ENCODE measurements at regions not wholly inside any gene's neighbourhood (a gene's known extent, or its start where the extent isn't known, plus 50 kb on each side); places are given as distances from the start of the nearest gene placed in this dataset.

DNA sequence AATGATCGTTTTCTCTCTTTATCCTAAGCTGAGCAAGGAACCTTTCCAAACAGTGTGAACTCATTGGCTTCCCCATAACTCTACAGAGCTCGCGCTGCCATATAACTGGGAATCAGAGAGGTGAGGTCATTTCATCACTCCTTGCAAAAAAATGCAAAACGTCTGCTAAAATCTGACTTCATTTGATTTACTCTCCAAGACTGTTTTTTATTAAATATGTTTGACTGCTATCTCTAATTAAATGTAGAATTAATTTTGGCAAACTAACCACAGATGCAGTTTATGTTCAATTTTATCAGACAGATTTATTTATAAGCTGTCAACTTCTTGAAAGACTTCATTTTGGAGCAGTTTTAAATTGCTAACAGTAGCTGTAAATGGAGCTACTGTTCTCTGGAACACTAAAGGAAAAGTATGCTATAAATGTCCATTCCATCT, 131.6 kb upstream of the SOX5 start:
- peaks cover 0 to 4% (median 0%) of the 10 kb centered on the region in 4 donors for H3K4me1 ChIP-seq
- H3K27ac ChIP-seq, result no peak overlapping the region
- no peaks in the 10 kb centered on the region for H3K27me3 ChIP-seq
- no peaks in the 10 kb centered on the region for H3K9me3 ChIP-seq
- no peak for TF ChIP-seq POLR2AphosphoS5 (IDR thresholded peaks at IDR 0.05)
- TF ChIP-seq EP300 (IDR thresholded peaks at IDR 0.05), result no peak
- no peak for TF ChIP-seq POLR2A (IDR thresholded peaks at IDR 0.05)
- TF ChIP-seq, protein P1, sequence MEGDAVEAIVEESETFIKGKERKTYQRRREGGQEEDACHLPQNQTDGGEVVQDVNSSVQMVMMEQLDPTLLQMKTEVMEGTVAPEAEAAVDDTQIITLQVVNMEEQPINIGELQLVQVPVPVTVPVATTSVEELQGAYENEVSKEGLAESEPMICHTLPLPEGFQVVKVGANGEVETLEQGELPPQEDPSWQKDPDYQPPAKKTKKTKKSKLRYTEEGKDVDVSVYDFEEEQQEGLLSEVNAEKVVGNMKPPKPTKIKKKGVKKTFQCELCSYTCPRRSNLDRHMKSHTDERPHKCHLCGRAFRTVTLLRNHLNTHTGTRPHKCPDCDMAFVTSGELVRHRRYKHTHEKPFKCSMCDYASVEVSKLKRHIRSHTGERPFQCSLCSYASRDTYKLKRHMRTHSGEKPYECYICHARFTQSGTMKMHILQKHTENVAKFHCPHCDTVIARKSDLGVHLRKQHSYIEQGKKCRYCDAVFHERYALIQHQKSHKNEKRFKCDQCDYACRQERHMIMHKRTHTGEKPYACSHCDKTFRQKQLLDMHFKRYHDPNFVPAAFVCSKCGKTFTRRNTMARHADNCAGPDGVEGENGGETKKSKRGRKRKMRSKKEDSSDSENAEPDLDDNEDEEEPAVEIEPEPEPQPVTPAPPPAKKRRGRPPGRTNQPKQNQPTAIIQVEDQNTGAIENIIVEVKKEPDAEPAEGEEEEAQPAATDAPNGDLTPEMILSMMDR (IDR thresholded peaks at IDR 0.05), result no peak
- intact Hi-C loops (cut with DNase I; ENCODE audit: low total_unique reads), result no loop called here
- DNase-seq, result no peak
- 72 to 90% (median 81%) methylated on average over 4 of the region's 4 CpGs for WGBS, 5 donors
- no peaks in the 10 kb centered on the region for H3K36me3 ChIP-seq
- no peak overlapping the region for H3K4me3 ChIP-seq

DNA sequence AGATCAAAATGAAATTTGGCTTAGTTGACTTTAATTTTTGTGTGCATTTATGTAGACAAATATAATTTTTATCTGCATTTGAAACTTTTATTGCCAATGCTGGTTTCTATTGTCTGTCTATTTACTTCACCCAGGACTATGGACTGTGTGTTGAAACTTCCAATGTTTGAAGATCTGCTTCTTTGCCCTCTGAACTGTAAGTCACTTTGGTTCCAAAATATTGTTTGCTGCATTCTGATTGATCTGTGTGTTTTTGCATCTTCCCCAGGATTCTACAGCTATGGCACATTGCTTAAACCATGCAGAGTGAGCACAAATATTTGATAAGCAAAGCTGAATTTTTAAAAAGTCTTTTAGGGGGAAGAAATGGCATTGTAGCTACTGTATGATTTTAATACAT, 131.0 kb upstream of the SOX5 start:
- Histone ChIP-seq H3K36me3 (no peaks in the 10 kb centered on the region), H3K27ac (no peak overlapping the region), H3K9me3 (no peaks in the 10 kb centered on the region), H3K4me3 (no peak overlapping the region), H3K27me3 (no peaks in the 10 kb centered on the region), H3K4me1 (peaks cover 0 to 9% (median 0%) of the 10 kb centered on the region in 4 donors)
- intact Hi-C loops (cut with DNase I; ENCODE audit: low total_unique reads), result no loop called here
- TF ChIP-seq EP300 (IDR thresholded peaks at IDR 0.05) (no peak), POLR2AphosphoS5 (IDR thresholded peaks at IDR 0.05) (no peak), POLR2A (IDR thresholded peaks at IDR 0.05) (no peak)
- TF ChIP-seq, protein P1 (IDR thresholded peaks at IDR 0.05), result no peak
- DNase-seq, result no peak

DNA sequence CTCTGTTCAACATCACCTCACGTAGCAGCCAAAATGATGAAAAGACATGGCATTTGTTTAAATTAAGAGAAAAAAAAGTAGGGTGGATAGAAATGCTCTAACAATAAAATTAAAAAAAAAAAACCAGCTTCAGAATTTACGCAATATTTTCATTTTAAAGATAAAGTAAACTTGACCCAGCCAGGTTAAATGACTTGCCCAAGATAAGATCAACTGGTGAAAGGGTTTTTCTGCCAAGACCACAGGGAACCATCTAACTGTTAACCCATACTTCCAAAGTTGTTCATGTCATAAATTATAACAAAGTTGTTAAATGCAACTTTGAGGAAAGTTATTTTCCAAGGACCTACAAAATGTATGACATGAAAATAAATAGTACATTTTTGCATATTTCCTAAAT, 129.6 kb upstream of the SOX5 start:
- H3K4me1 ChIP-seq, result peaks cover 0 to 9% (median 0%) of the 10 kb centered on the region in 4 donors
- no peaks in the 10 kb centered on the region for H3K36me3 ChIP-seq
- H3K9me3 ChIP-seq, result no peaks in the 10 kb centered on the region
- no peak overlapping the region for H3K4me3 ChIP-seq
- no peak overlapping the region for H3K27ac ChIP-seq
- intact Hi-C loops (cut with DNase I; ENCODE audit: low total_unique reads), result no loop called here
- no peak for TF ChIP-seq EP300 (IDR thresholded peaks at IDR 0.05)
- no peak for TF ChIP-seq POLR2A (IDR thresholded peaks at IDR 0.05)
- no peak for TF ChIP-seq POLR2AphosphoS5 (IDR thresholded peaks at IDR 0.05)
- TF ChIP-seq, protein P1 (IDR thresholded peaks at IDR 0.05), result no peak
- no peak for DNase-seq
- 48 to 68% (median 57%) methylated on average over 2 of the region's 2 CpGs for WGBS, 5 donors
- no peaks in the 10 kb centered on the region for H3K27me3 ChIP-seq

DNA sequence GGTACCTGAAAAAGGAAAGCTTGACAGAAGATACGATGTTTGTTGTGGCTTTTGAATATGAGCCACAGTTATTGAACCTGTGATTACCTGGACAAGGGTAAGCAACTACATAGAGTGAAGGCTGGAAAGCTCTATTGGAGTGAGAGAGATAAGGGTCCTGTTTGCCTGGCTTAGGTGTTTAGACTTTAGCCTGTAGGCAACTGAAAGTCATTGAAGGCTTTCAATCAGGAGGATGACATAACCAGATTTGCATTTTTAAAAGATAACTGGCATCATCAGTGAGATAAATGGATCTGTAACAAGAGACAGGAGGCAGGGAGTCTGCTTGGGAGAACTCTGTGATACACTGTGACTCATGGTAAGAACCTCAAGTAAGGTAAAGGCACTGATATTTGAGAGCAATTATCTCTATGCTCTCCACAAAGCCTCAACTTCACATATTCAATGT, 128.9 kb upstream of the SOX5 start:
- no peaks in the 10 kb centered on the region for H3K36me3 ChIP-seq
- no peak for DNase-seq
- H3K27ac ChIP-seq, result no peak overlapping the region
- H3K4me1 ChIP-seq, result peaks cover 0 to 9% (median 0%) of the 10 kb centered on the region in 4 donors
- intact Hi-C loops (cut with DNase I; ENCODE audit: low total_unique reads), result no loop called here
- H3K4me3 ChIP-seq, result no peak overlapping the region
- no peaks in the 10 kb centered on the region for H3K9me3 ChIP-seq
- WGBS, 5 donors, result 26 to 50% (median 41%) methylated on average over 1 of the region's 1 CpG
- TF ChIP-seq POLR2AphosphoS5 (IDR thresholded peaks at IDR 0.05), result no peak
- TF ChIP-seq EP300 (IDR thresholded peaks at IDR 0.05), result no peak
- TF ChIP-seq, protein P1 (IDR thresholded peaks at IDR 0.05), result no peak
- TF ChIP-seq POLR2A (IDR thresholded peaks at IDR 0.05), result no peak
- H3K27me3 ChIP-seq, result no peaks in the 10 kb centered on the region

All from stomach (tissue), 8 donors.